SJSA1 (cell line): ENCODE measurements at regions not wholly inside any gene's neighbourhood (a gene's known extent, or its start where the extent isn't known, plus 50 kb on each side); places are given as distances from the start of the nearest gene placed in this dataset.

Experiments used
- DNase-seq, 2 experiments: peaks; one replicate each; pipeline ENCODE4 v3.0.0-alpha.2; 2015 to 2020; ENCODE audit warnings: low spot score in 2 of 2, low read depth in 1 of 2
- H3K27ac ChIP-seq: fragments of 250-450 bp; sonication (Bioruptor Pico); 2 replicates; pipeline ENCODE4 v1.5.1; 2020; ENCODE audit warnings: mild to moderate bottlenecking, moderate library complexity
- H3K27me3 ChIP-seq: fragments of 250-450 bp; sonication (Bioruptor Pico); replicated peaks from 2 replicates; pipeline ENCODE4 v1.5.1; 2020; ENCODE audit warnings: mild to moderate bottlenecking, moderate library complexity
- H3K36me3 ChIP-seq: fragments of 250-450 bp; sonication (Bioruptor Pico); 2 replicates; pipeline ENCODE4 v1.5.1; 2020; ENCODE audit warnings: mild to moderate bottlenecking
- H3K4me1 ChIP-seq: fragments of 250-450 bp; sonication (Bioruptor Pico); replicated peaks from 2 replicates; pipeline ENCODE4 v1.6.1; 2021; ENCODE audit warnings: mild to moderate bottlenecking
- H3K4me3 ChIP-seq: fragments of 250-450 bp; sonication (Bioruptor Pico); 2 replicates; pipeline ENCODE4 v1.5.1; 2020; ENCODE audit warnings: mild to moderate bottlenecking
- H3K9me3 ChIP-seq: fragments of 250-450 bp; sonication (Bioruptor Pico); replicated peaks from 2 replicates; pipeline ENCODE4 v1.5.1; 2020; ENCODE audit warnings: mild to moderate bottlenecking

- H3K9me3 ChIP-seq = no peaks in the 10 kb centered on the region
- no peaks in the 10 kb centered on the region for H3K27me3 ChIP-seq
- H3K36me3 ChIP-seq = no peaks in the 10 kb centered on the region
- DNase-seq = no peak
- H3K4me1 ChIP-seq = peaks cover 12% of the 10 kb centered on the region
- H3K27ac ChIP-seq = no peak overlapping the region
- H3K4me3 ChIP-seq = no peak overlapping the region
Observed at GRCh38 chr6:85118652-85119235, 331.1 kb upstream of the NT5E start.

- DNase-seq = peak in 1 of 2 experiments; percentile 16
- Histone ChIP-seq H3K4me3 (no peak overlapping the region), H3K27ac (no peak overlapping the region), H3K9me3 (no peaks in the 10 kb centered on the region), H3K4me1 (peaks cover 12% of the 10 kb centered on the region), H3K27me3 (no peaks in the 10 kb centered on the region), H3K36me3 (no peaks in the 10 kb centered on the region)
Observed at GRCh38 chr6:85118233-85118632, 331.6 kb upstream of the NT5E start.

GRCh38 chr6:85116475-85116874, 333.4 kb upstream of the NT5E start:
- DNase-seq = no peak
- Histone ChIP-seq H3K27ac (no peak overlapping the region), H3K36me3 (no peaks in the 10 kb centered on the region), H3K27me3 (no peaks in the 10 kb centered on the region), H3K4me1 (peaks cover 12% of the 10 kb centered on the region), H3K4me3 (no peak overlapping the region), H3K9me3 (no peaks in the 10 kb centered on the region)

GRCh38 chr6:85115876-85116275, 334.0 kb upstream of the NT5E start:
- no peak overlapping the region for H3K4me3 ChIP-seq
- DNase-seq = no peak

GRCh38 chr6:85115376-85115775, 334.5 kb upstream of the NT5E start:
- peaks cover 12% of the 10 kb centered on the region for H3K4me1 ChIP-seq
- no peak overlapping the region for H3K4me3 ChIP-seq
- DNase-seq = no peak
- H3K27me3 ChIP-seq = no peaks in the 10 kb centered on the region
- no peaks in the 10 kb centered on the region for H3K9me3 ChIP-seq
- H3K27ac ChIP-seq = no peak overlapping the region
- H3K36me3 ChIP-seq = no peaks in the 10 kb centered on the region

More at GRCh38 chr6:85115876-85116275, 334.0 kb upstream of the NT5E start:
- no peaks in the 10 kb centered on the region for H3K36me3 ChIP-seq
- no peaks in the 10 kb centered on the region for H3K27me3 ChIP-seq
- H3K4me1 ChIP-seq = peaks cover 12% of the 10 kb centered on the region
- no peaks in the 10 kb centered on the region for H3K9me3 ChIP-seq
- no peak overlapping the region for H3K27ac ChIP-seq

- H3K9me3 ChIP-seq = no peaks in the 10 kb centered on the region
- no peaks in the 10 kb centered on the region for H3K27me3 ChIP-seq
- no peak for DNase-seq
- H3K27ac ChIP-seq = no peak overlapping the region
- H3K4me1 ChIP-seq = peaks cover 12% of the 10 kb centered on the region
- no peaks in the 10 kb centered on the region for H3K36me3 ChIP-seq
- no peak overlapping the region for H3K4me3 ChIP-seq
Observed at GRCh38 chr6:85114581-85114935, 335.3 kb upstream of the NT5E start.

GRCh38 chr6:85113934-85114580, 335.8 kb upstream of the NT5E start:
- H3K27me3 ChIP-seq = no peaks in the 10 kb centered on the region
- peaks cover 12% of the 10 kb centered on the region for H3K4me1 ChIP-seq
- no peak for DNase-seq
- no peaks in the 10 kb centered on the region for H3K36me3 ChIP-seq
- H3K27ac ChIP-seq = no peak overlapping the region
- H3K9me3 ChIP-seq = no peaks in the 10 kb centered on the region
- no peak overlapping the region for H3K4me3 ChIP-seq

- Histone ChIP-seq H3K4me3 (no peak overlapping the region), H3K4me1 (peaks cover 4% of the 10 kb centered on the region; the same call in 1 of the 2 replicates), H3K36me3 (no peaks in the 10 kb centered on the region), H3K9me3 (no peaks in the 10 kb centered on the region), H3K27ac (no peak overlapping the region), H3K27me3 (no peaks in the 10 kb centered on the region)
- no peak for DNase-seq
Observed at GRCh38 chr6:85112540-85112939, 337.3 kb upstream of the NT5E start.

GRCh38 chr6:85111481-85112011, 338.3 kb upstream of the NT5E start:
- DNase-seq = no peak

GRCh38 chr6:85110943-85111342, 338.9 kb upstream of the NT5E start:
- Histone ChIP-seq H3K4me1 (no peaks in the 10 kb centered on the region), H3K9me3 (no peaks in the 10 kb centered on the region), H3K4me3 (no peak overlapping the region), H3K27ac (no peak overlapping the region), H3K27me3 (no peaks in the 10 kb centered on the region), H3K36me3 (no peaks in the 10 kb centered on the region)
- DNase-seq = no peak

More at GRCh38 chr6:85111481-85112011, 338.3 kb upstream of the NT5E start:
- Histone ChIP-seq H3K27ac (no peak overlapping the region), H3K4me3 (no peak overlapping the region), H3K36me3 (no peaks in the 10 kb centered on the region), H3K27me3 (no peaks in the 10 kb centered on the region), H3K4me1 (no peaks in the 10 kb centered on the region), H3K9me3 (no peaks in the 10 kb centered on the region)

GRCh38 chr6:85107701-85108100, 342.2 kb upstream of the NT5E start:
- DNase-seq = no peak
- no peaks in the 10 kb centered on the region for H3K27me3 ChIP-seq
- H3K9me3 ChIP-seq = no peaks in the 10 kb centered on the region
- H3K36me3 ChIP-seq = no peaks in the 10 kb centered on the region
- no peak overlapping the region for H3K4me3 ChIP-seq
- H3K4me1 ChIP-seq = no peaks in the 10 kb centered on the region
- no peak overlapping the region for H3K27ac ChIP-seq

- H3K27ac ChIP-seq = no peak overlapping the region
Observed at GRCh38 chr6:85096976-85097375, 332.6 kb upstream of the TBX18 start.

GRCh38 chr6:85092226-85092625, 327.8 kb upstream of the TBX18 start:
- Histone ChIP-seq H3K27ac (no peak overlapping the region), H3K4me3 (no peak overlapping the region), H3K9me3 (no peaks in the 10 kb centered on the region), H3K4me1 (no peaks in the 10 kb centered on the region), H3K27me3 (no peaks in the 10 kb centered on the region), H3K36me3 (no peaks in the 10 kb centered on the region)
- DNase-seq = no peak

More at GRCh38 chr6:85096976-85097375, 332.6 kb upstream of the TBX18 start:
- Histone ChIP-seq H3K4me1 (no peaks in the 10 kb centered on the region), H3K4me3 (no peak overlapping the region), H3K36me3 (no peaks in the 10 kb centered on the region), H3K9me3 (no peaks in the 10 kb centered on the region), H3K27me3 (no peaks in the 10 kb centered on the region)
- no peak for DNase-seq

- Histone ChIP-seq H3K4me3 (no peak overlapping the region), H3K9me3 (no peaks in the 10 kb centered on the region), H3K27me3 (no peaks in the 10 kb centered on the region), H3K36me3 (no peaks in the 10 kb centered on the region), H3K4me1 (no peaks in the 10 kb centered on the region), H3K27ac (no peak overlapping the region)
- DNase-seq = no peak
Observed at GRCh38 chr6:85089255-85089654, 324.9 kb upstream of the TBX18 start.
